Aorta (tissue), 5 donors: ENCODE measurements at regions not wholly inside any gene's neighbourhood (a gene's known extent, or its start where the extent isn't known, plus 50 kb on each side); places are given as distances from the start of the nearest gene placed in this dataset.

Source experiments
- ATAC-seq: fragments of 200-7000 bp; cut with Tn5 transposase; one replicate; pipeline ENCODE4 v1.9.1; 2022; ENCODE audit warnings: moderate library complexity; ENCODE audit not compliant: low FRiP score
- DNase-seq, 2 donors: peaks; one replicate each; pipeline ENCODE4 v3.0.0-alpha.2; 2020
- H3K27ac ChIP-seq, 2 donors: one replicate each; pipeline ENCODE4 v1.5.1; 2013; ENCODE audit warnings: low read length in 2 of 2, mild to moderate bottlenecking in 2 of 2, moderate library complexity in 2 of 2, control low read depth in 1 of 2, inconsistent platforms in 1 of 2, low read depth in 1 of 2
- H3K27me3 ChIP-seq, 2 donors: one replicate each; pipeline ENCODE4 v1.6.1; 2013; ENCODE audit warnings: control low read depth in 1 of 2, low read length in 1 of 2, mild to moderate bottlenecking in 1 of 2, moderate library complexity in 1 of 2; ENCODE audit not compliant: insufficient read depth in 2 of 2, control insufficient read depth in 1 of 2
- H3K36me3 ChIP-seq, 2 donors: one replicate each; pipeline ENCODE4 v1.6.1; 2013; ENCODE audit warnings: control low read depth in 1 of 2, low read length in 1 of 2, mild to moderate bottlenecking in 1 of 2; ENCODE audit not compliant: insufficient read depth in 2 of 2, control insufficient read depth in 1 of 2
- H3K4me1 ChIP-seq, 2 donors: one replicate each; pipeline ENCODE4 v1.6.1; 2013; ENCODE audit warnings: low read length in 2 of 2, control low read depth in 1 of 2, mild to moderate bottlenecking in 1 of 2, moderate library complexity in 1 of 2; ENCODE audit not compliant: insufficient read depth in 2 of 2, control insufficient read depth in 1 of 2
- H3K4me3 ChIP-seq, 2 donors: one replicate each; pipeline ENCODE4 v1.5.1; 2013; ENCODE audit warnings: low read length in 2 of 2, control low read depth in 1 of 2, mild to moderate bottlenecking in 1 of 2
- H3K9me3 ChIP-seq: one replicate; pipeline ENCODE4 v1.6.1; 2013; ENCODE audit warnings: mild to moderate bottlenecking, low read length; ENCODE audit not compliant: control insufficient read depth
- WGBS, 2 donors: extraction: QIAGEN DNeasy Blood & Tissue Kit; methylation state at CpG; one replicate each; pipeline ENCODE4 v1.1.7; 2013; 5-methylcytosine and 5-hydroxymethylcytosine counted together
- intact Hi-C, 2 donors: fragments of 100-400 bp; cut with DNase I; formaldehyde crosslinking; loops; one replicate each; pipeline versions ENCODE4 v1.14.2 to v1.15.0; 2022
- donor health status: healthy with polysubstance abuse.
- donor health status: Bipolar disorder and iron deficiency.
- donor health status: DM: no; HTN: no; CAD: no.
- donor health status: DM: no; HTN: no; CAD: no.
- donor health status: DM: yes; HTN: yes; CAD: no.

DNA sequence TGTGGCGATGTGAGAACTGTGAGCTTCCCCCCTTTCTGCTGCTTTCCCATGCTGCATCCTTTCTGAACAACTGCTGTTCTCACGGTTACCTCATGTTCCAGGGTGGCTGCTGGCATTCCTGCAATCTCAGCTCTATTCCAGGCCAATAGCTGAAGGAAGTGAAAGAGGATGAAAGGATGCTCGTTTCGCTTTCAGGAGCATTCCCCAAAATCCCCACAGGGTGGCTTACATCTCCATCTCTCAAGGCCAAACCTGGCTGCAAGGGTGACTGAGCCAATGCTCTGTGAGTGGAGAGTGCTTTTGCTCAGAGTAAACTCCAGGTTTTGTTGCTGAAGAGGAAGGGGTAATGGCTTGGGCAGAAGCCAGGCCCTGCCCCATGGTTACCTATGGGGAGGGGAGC, 848.2 kb downstream of the BRD1 start:
- WGBS, 2 donors: 63 to 64% methylated on average over 4 of the region's 4 CpGs
- DNase-seq (no peak), ATAC-seq (no peak)
- no peaks in the 10 kb centered on the region for H3K9me3 ChIP-seq
- H3K4me3 ChIP-seq: no peak overlapping the region
- H3K36me3 ChIP-seq: no peaks in the 10 kb centered on the region
- no peak overlapping the region for H3K27ac ChIP-seq
- H3K27me3 ChIP-seq: no peaks in the 10 kb centered on the region
- H3K4me1 ChIP-seq: no peaks in the 10 kb centered on the region
- intact Hi-C loops: loop anchor here in 1 of 2 donors (10.0 kb wide), 1 partner anchor 325 kb away; no protein-coding TSS in a partner anchor

GRCh38 chr22:48976556-48977535, 850.8 kb downstream of the BRD1 start:
- 91 to 95% methylated on average over 19 to 20 of the region's 20 CpGs for WGBS, 2 donors
- no peaks in the 10 kb centered on the region for H3K9me3 ChIP-seq
- no peak overlapping the region for H3K27ac ChIP-seq
- ATAC-seq (no peak), DNase-seq (peak in 1 of 2 donors; percentile 68)
- intact Hi-C loops: loop anchor here in 1 of 2 donors (10.0 kb wide), 1 partner anchor 328 kb away; no protein-coding TSS in a partner anchor
- H3K27me3 ChIP-seq: no peaks in the 10 kb centered on the region
- no peaks in the 10 kb centered on the region for H3K36me3 ChIP-seq
- no peaks in the 10 kb centered on the region for H3K4me1 ChIP-seq
- no peak overlapping the region for H3K4me3 ChIP-seq

DNA sequence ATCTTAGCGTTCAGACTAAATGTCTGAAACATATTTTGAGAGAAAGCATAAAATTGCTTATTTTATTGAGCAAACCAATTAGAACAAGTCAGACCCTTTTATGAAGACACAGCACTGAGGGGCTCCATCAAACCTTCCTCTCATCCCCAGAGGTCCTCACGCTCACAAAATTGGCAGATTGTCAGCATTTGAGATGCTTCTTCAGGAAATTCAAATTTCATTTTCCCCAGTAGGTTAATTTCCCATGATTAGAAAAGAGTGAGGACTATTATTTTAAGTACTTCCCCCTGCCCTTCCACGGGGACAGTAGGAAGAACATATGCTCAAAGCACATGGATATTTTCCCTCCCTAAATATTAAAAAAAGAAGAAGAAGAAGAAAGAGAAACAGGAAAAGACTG, 851.8 kb downstream of the BRD1 start:
- no peaks in the 10 kb centered on the region for H3K9me3 ChIP-seq
- no peaks in the 10 kb centered on the region for H3K36me3 ChIP-seq
- WGBS, 2 donors: 84 to 87% methylated on average over 3 of the region's 3 CpGs
- ATAC-seq: no peak
- DNase-seq: no peak
- no peak overlapping the region for H3K4me3 ChIP-seq
- no peaks in the 10 kb centered on the region for H3K4me1 ChIP-seq
- no peaks in the 10 kb centered on the region for H3K27me3 ChIP-seq
- intact Hi-C loops: loop anchor here in 1 of 2 donors (10.0 kb wide), 1 partner anchor 329 kb away; no protein-coding TSS in a partner anchor
- no peak overlapping the region for H3K27ac ChIP-seq

DNA sequence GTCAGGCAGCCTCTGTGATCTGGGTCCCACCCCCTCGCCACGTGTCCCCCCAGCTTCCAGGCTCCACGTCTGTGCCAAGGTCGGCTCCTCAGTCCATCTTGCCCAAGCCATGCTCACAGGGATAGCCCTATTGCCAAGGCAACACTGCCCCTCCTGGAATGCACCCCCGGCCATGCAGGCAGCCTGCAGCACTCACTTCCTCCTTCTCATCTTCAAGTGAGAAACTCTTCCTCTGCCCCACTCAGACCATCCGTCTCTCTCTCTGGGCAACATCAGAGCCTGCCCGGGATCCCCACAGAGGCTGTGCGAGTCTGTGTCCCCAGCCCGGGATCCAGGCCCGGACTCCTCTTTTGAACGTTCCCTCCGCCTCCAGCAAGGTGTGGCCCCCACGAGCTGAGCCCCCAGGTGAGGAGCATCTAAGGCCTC, 852.3 kb downstream of the BRD1 start:
- no peaks in the 10 kb centered on the region for H3K9me3 ChIP-seq
- DNase-seq (peak in 1 of 2 donors; percentile 54), ATAC-seq (no peak)
- no peaks in the 10 kb centered on the region for H3K27me3 ChIP-seq
- intact Hi-C loops: loop anchor here in 1 of 2 donors (10.0 kb wide), 1 partner anchor 329 kb away; no protein-coding TSS in a partner anchor
- no peaks in the 10 kb centered on the region for H3K36me3 ChIP-seq
- H3K27ac ChIP-seq: no peak overlapping the region
- WGBS, 2 donors: 91% methylated on average over 13 of the region's 13 CpGs
- no peaks in the 10 kb centered on the region for H3K4me1 ChIP-seq
- no peak overlapping the region for H3K4me3 ChIP-seq

GRCh38 chr22:48974443-48975315, 853.0 kb downstream of the BRD1 start:
- ATAC-seq (peak; percentile 26), DNase-seq (peak in 1 of 2 donors; percentile 61)
- intact Hi-C loops: loop anchor here in 1 of 2 donors (10.0 kb wide), 1 partner anchor 330 kb away; no protein-coding TSS in a partner anchor
- Histone ChIP-seq H3K9me3 (no peaks in the 10 kb centered on the region), H3K4me1 (no peaks in the 10 kb centered on the region), H3K27me3 (no peaks in the 10 kb centered on the region), H3K36me3 (no peaks in the 10 kb centered on the region), H3K4me3 (no peak overlapping the region), H3K27ac (no peak overlapping the region)
- WGBS, 2 donors: 91 to 92% methylated on average over 13 of the region's 13 CpGs

DNA sequence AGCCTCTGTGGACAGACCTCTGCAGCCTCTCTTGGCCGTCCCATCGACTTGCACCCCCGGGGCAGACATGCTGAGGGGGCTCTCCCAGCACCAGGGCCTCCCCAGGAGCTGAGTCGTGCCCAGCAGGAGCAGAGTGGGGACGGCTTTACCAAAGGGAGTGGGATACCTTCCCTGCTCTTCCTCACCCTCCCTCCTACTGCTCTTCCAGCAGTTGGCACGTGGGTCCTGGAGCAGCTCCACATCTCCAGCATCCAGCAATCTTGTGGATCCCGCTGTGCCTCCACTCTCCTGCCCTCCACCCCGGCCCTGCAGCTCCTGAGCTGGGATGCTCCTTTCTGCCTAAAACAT, 854.0 kb downstream of the BRD1 start:
- H3K4me3 ChIP-seq: no peak overlapping the region
- no peak for DNase-seq
- WGBS, 2 donors: 81 to 83% methylated on average over 8 of the region's 8 CpGs
- H3K4me1 ChIP-seq: no peaks in the 10 kb centered on the region
- no peaks in the 10 kb centered on the region for H3K9me3 ChIP-seq
- H3K27me3 ChIP-seq: no peaks in the 10 kb centered on the region
- intact Hi-C loops: loop anchor here in 1 of 2 donors (10.0 kb wide), 1 partner anchor 331 kb away; no protein-coding TSS in a partner anchor
- no peak overlapping the region for H3K27ac ChIP-seq
- no peak for ATAC-seq
- no peaks in the 10 kb centered on the region for H3K36me3 ChIP-seq

DNA sequence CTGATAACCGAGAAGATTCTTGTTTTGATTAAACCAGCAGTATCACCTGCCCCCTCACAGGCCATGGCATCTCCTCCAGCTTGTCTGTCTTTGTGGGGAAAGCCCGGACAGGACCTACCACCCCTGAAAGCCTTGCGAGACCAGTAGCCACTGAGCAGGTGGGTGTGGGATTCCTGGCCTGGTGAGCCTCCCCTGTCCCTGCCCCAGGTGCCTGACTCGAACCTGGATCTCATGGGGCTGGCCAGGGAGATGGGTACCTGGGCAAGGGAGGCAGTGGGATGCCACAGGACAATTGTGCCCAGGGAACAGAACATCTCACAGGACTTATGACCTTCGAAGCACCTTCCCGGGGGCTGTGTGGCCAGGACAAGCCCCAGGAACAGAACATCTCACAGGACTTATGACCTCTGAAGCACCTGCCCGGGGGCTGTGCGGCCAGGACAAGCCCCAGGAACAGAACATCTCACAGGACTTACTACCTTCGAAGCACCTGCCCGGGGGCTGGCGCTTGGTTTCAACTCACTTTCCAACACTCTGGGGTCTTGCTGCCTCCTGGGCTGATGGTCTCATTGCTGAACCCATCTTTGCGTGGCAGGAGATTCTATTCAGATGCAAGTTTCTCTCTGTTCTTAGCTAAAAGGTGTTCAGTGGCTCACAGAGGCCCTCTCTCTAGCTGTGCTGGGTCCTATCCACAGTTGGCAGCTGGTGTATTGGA, 854.5 kb downstream of the BRD1 start:
- ATAC-seq: no peak
- Histone ChIP-seq H3K27ac (no peak overlapping the region), H3K4me1 (no peaks in the 10 kb centered on the region), H3K9me3 (no peaks in the 10 kb centered on the region), H3K4me3 (no peak overlapping the region), H3K36me3 (no peaks in the 10 kb centered on the region), H3K27me3 (no peaks in the 10 kb centered on the region)
- DNase-seq: peak in 1 of 2 donors; percentile 53
- WGBS, 2 donors: 95 to 98% methylated on average over 12 of the region's 12 CpGs
- intact Hi-C loops: loop anchor here in 1 of 2 donors (10.0 kb wide), 1 partner anchor 332 kb away; no protein-coding TSS in a partner anchor
